GM19452 (cell line): ENCODE measurements at regions not wholly inside any gene's neighbourhood (a gene's known extent, or its start where the extent isn't known, plus 50 kb on each side); places are given as distances from the start of the nearest gene placed in this dataset.

ENCODE experiments used
- ATAC-seq: cut with Tn5 transposase; IDR thresholded peaks from one replicate; pipeline ENCODE4 v1.9.1; 2021; ENCODE audit not compliant: unreplicated experiment

GRCh38 chr7:46557781-46558180, 636.7 kb upstream of the IGFBP3 start:
- no peak for ATAC-seq

- ATAC-seq = no peak
Observed at GRCh38 chr7:46557295-46557711, 636.2 kb upstream of the IGFBP3 start.

GRCh38 chr7:46554688-46555422, 633.8 kb upstream of the IGFBP3 start:
- no peak for ATAC-seq

- ATAC-seq = no peak
Observed at GRCh38 chr7:46551603-46552002, 630.5 kb upstream of the IGFBP3 start.

GRCh38 chr7:46550864-46551263, 629.8 kb upstream of the IGFBP3 start:
- no peak for ATAC-seq

GRCh38 chr7:46549892-46550639, 629.0 kb upstream of the IGFBP3 start:
- ATAC-seq = no peak

- ATAC-seq = no peak
Observed at GRCh38 chr7:46549347-46549746, 628.3 kb upstream of the IGFBP3 start.

GRCh38 chr7:46547044-46547443, 626.0 kb upstream of the IGFBP3 start:
- ATAC-seq = no peak

- no peak for ATAC-seq
Observed at GRCh38 chr7:46545790-46546189, 624.7 kb upstream of the IGFBP3 start.

GRCh38 chr7:46544396-46545008, 623.4 kb upstream of the IGFBP3 start:
- no peak for ATAC-seq

- ATAC-seq = no peak
Observed at GRCh38 chr7:46542076-46542475, 621.0 kb upstream of the IGFBP3 start.

GRCh38 chr7:46539892-46540483, 618.9 kb upstream of the IGFBP3 start:
- ATAC-seq = no peak

- ATAC-seq = no peak
Observed at GRCh38 chr7:46537191-46537905, 616.3 kb upstream of the IGFBP3 start.

- no peak for ATAC-seq
Observed at GRCh38 chr7:46534664-46535588, 613.9 kb upstream of the IGFBP3 start.

GRCh38 chr7:46533946-46534345, 612.9 kb upstream of the IGFBP3 start:
- ATAC-seq = no peak

GRCh38 chr7:46532571-46532970, 611.5 kb upstream of the IGFBP3 start:
- ATAC-seq = no peak

GRCh38 chr7:46530081-46530750, 609.1 kb upstream of the IGFBP3 start:
- no peak for ATAC-seq

- no peak for ATAC-seq
Observed at GRCh38 chr7:46527360-46527759, 606.3 kb upstream of the IGFBP3 start.

GRCh38 chr7:46525876-46526275, 604.8 kb upstream of the IGFBP3 start:
- no peak for ATAC-seq
